ENCODE measurements at regions not wholly inside any gene's neighbourhood (a gene's known extent, or its start where the extent isn't known, plus 50 kb on each side); places are given as distances from the start of the nearest gene placed in this dataset.
"Not testable (repeated sequence)": the region's sequence is repeated elsewhere in the genome, so short reads cannot be mapped to it uniquely, and the experiment has no call there.

GRCh38 chr13:23039266-23039935, 141.4 kb upstream of the SGCG start:
- ATAC-seq: peak; percentile 22
- intact Hi-C loops (cut with micrococcal nuclease): no loop called here
- no peak for DNase-seq

- intact Hi-C loops (cut with micrococcal nuclease): no loop called here
- DNase-seq (no peak), ATAC-seq (no peak)
Observed at GRCh38 chr13:23042181-23042580, 138.6 kb upstream of the SGCG start.

- ATAC-seq (no peak), DNase-seq (no peak)
- intact Hi-C loops (cut with micrococcal nuclease): no loop called here
Observed at GRCh38 chr13:23044906-23045305, 135.9 kb upstream of the SGCG start.

GRCh38 chr13:23050126-23050525, 130.7 kb upstream of the SGCG start:
- no peak for DNase-seq
- no peak for ATAC-seq
- intact Hi-C loops (cut with micrococcal nuclease): no loop called here

- DNase-seq; ATAC-seq; intact Hi-C loops (cut with micrococcal nuclease): not testable (repeated sequence)
Observed at GRCh38 chr13:23053711-23054110, 127.1 kb upstream of the SGCG start.

GRCh38 chr13:23059173-23059572, 121.6 kb upstream of the SGCG start:
- ATAC-seq (no peak), DNase-seq (no peak)
- intact Hi-C loops (cut with micrococcal nuclease): no loop called here

- intact Hi-C loops (cut with micrococcal nuclease): no loop called here
- ATAC-seq (no peak), DNase-seq (no peak)
Observed at GRCh38 chr13:23060959-23061358, 119.8 kb upstream of the SGCG start.

GRCh38 chr13:23067129-23067528, 113.7 kb upstream of the SGCG start:
- DNase-seq (no peak), ATAC-seq (no peak)
- intact Hi-C loops (cut with micrococcal nuclease): no loop called here

- intact Hi-C loops (cut with micrococcal nuclease): no loop called here
Observed at GRCh38 chr13:23069566-23069965, 111.2 kb upstream of the SGCG start.

GRCh38 chr13:23074075-23074828, 106.5 kb upstream of the SGCG start:
- DNase-seq: no peak
- ATAC-seq: peak; percentile 86
- intact Hi-C loops (cut with micrococcal nuclease): no loop called here

More at GRCh38 chr13:23069566-23069965, 111.2 kb upstream of the SGCG start:
- ATAC-seq (peak; percentile 43), DNase-seq (no peak)

- DNase-seq: no peak
- intact Hi-C loops (cut with micrococcal nuclease): no loop called here
- ATAC-seq: no peak
Observed at GRCh38 chr13:23081220-23081619, 99.6 kb upstream of the SGCG start.

GRCh38 chr13:23081901-23082300, 98.9 kb upstream of the SGCG start:
- intact Hi-C loops (cut with micrococcal nuclease): no loop called here
- DNase-seq (no peak), ATAC-seq (no peak)

- no peak for ATAC-seq
Observed at GRCh38 chr13:23086968-23087623, 93.7 kb upstream of the SGCG start.

GRCh38 chr13:23087880-23088279, 92.9 kb upstream of the SGCG start:
- no peak for DNase-seq
- intact Hi-C loops (cut with micrococcal nuclease): no loop called here
- ATAC-seq: no peak

More at GRCh38 chr13:23086968-23087623, 93.7 kb upstream of the SGCG start:
- intact Hi-C loops (cut with micrococcal nuclease): no loop called here
- no peak for DNase-seq

GRCh38 chr13:23098161-23098907, 82.4 kb upstream of the SGCG start:
- DNase-seq (no peak), ATAC-seq (no peak)
- intact Hi-C loops (cut with micrococcal nuclease): no loop called here

- DNase-seq (no peak), ATAC-seq (peak; percentile 43)
- intact Hi-C loops (cut with micrococcal nuclease): no loop called here
Observed at GRCh38 chr13:23105051-23105450, 75.7 kb upstream of the SGCG start.

GRCh38 chr13:23107665-23108064, 73.1 kb upstream of the SGCG start:
- intact Hi-C loops (cut with micrococcal nuclease): no loop called here
- DNase-seq: no peak
- ATAC-seq: no peak

- intact Hi-C loops (cut with micrococcal nuclease): no loop called here
- DNase-seq (no peak), ATAC-seq (no peak)
Observed at GRCh38 chr13:23119131-23119530, 61.6 kb upstream of the SGCG start.

GRCh38 chr13:23127540-23127939, 53.2 kb upstream of the SGCG start:
- intact Hi-C loops (cut with micrococcal nuclease); ATAC-seq: not testable (repeated sequence)

GRCh38 chr13:23129331-23129730, 51.4 kb upstream of the SGCG start:
- intact Hi-C loops (cut with micrococcal nuclease): no loop called here
- ATAC-seq (no peak), DNase-seq (no peak)

More at GRCh38 chr13:23127540-23127939, 53.2 kb upstream of the SGCG start:
- DNase-seq: not testable (repeated sequence)

Data from left ventricle myocardium superior (tissue), 1 donor.